GM12878 (cell line): ENCODE measurements at regions not wholly inside any gene's neighbourhood (a gene's known extent, or its start where the extent isn't known, plus 50 kb on each side); places are given as distances from the start of the nearest gene placed in this dataset.
A peak's percentile ranks its signal among the peaks of the same experiment; 100 is the strongest.

Experiments
- CTCF ChIP-seq, 3 experiments: IDR thresholded peaks in 2 of 3; conservative IDR thresholded peaks in 1 of 3; 2 replicates each; pipeline ENCODE4 v1.5.1; 2011; ENCODE audit warnings: low read depth in 3 of 3, low read length in 3 of 3, mild to moderate bottlenecking in 3 of 3, control low read depth in 2 of 3, moderate library complexity in 2 of 3, inconsistent platforms in 1 of 3, mixed read lengths in 1 of 3; ENCODE audit not compliant: control insufficient read depth in 2 of 3, insufficient read depth in 1 of 3; ENCODE audit errors: extremely low read depth in 1 of 3
- EP300 ChIP-seq, 2 experiments: fragments of 150-350 bp in 1 of 2; IDR thresholded peaks; 2 replicates each; pipeline ENCODE4 v1.6.1; 2011 to 2012; ENCODE audit warnings: low read depth in 2 of 2, low read length in 2 of 2, borderline replicate concordance in 1 of 2, improper control_type of control experiment in 1 of 2, inconsistent platforms in 1 of 2; ENCODE audit not compliant: control insufficient read depth in 1 of 2
- EZH2 ChIP-seq: IDR thresholded peaks from 2 replicates; pipeline ENCODE4 v1.6.1; 2012; ENCODE audit warnings: low read depth, mild to moderate bottlenecking, control low read depth, inconsistent platforms, low read length, borderline replicate concordance; ENCODE audit not compliant: control insufficient read depth
- FOXM1 ChIP-seq: IDR thresholded peaks from 2 replicates; pipeline ENCODE4 v1.6.1; 2012; ENCODE audit warnings: low read depth, mild to moderate bottlenecking, inconsistent platforms, low read length, moderate library complexity
- GABPA ChIP-seq: IDR thresholded peaks from 2 replicates; pipeline ENCODE4 v1.6.1; 2014; ENCODE audit warnings: antibody characterized with exemption, low read depth, mild to moderate bottlenecking, inconsistent platforms
- MXI1 ChIP-seq: fragments of 150-350 bp; IDR thresholded peaks from 2 replicates; pipeline ENCODE4 v1.6.1; 2011; ENCODE audit warnings: low read depth, mild to moderate bottlenecking, inconsistent platforms, low read length, improper control_type of control experiment
- NR2C2 ChIP-seq: IDR thresholded peaks from 2 replicates; pipeline ENCODE4 v1.6.1; 2011; ENCODE audit warnings: borderline replicate concordance, low read depth; ENCODE audit not compliant: control insufficient read depth, insufficient read length
- NRF1 ChIP-seq: conservative IDR thresholded peaks from 2 replicates; pipeline ENCODE4 v1.6.1; 2011; ENCODE audit warnings: mild to moderate bottlenecking, low read depth, low read length, improper control_type of control experiment
- POLR2A ChIP-seq: IDR thresholded peaks from 2 replicates; pipeline ENCODE4 v1.6.1; 2011; ENCODE audit warnings: low read depth, mild to moderate bottlenecking, low read length
- TF ChIP-seq, protein P1 (sequence below): fragments of 450-650 bp; IDR thresholded peaks from 2 replicates; pipeline ENCODE4 v1.6.1; 2017; ENCODE audit warnings: mild to moderate bottlenecking

GRCh38 chr2:12045864-12046291, 299.4 kb downstream of the LPIN1 start:
- TF ChIP-seq NRF1: no peak
- peak in 1 of 2 experiments; percentile 66; a peak in 2 of 4 replicates for TF ChIP-seq EP300 (IDR thresholded peaks at IDR 0.05; ENCODE audit: borderline replicate concordance in 1 of 2, control insufficient read depth in 1 of 2, low read depth in 2 of 2, low read length in 2 of 2)
- no peak for TF ChIP-seq CTCF (IDR thresholded peaks at IDR 0.05 in 2 of 3, conservative IDR thresholded peaks at IDR 0.05 in 1 of 3; ENCODE audit: control insufficient read depth in 2 of 3, extremely low read depth in 1 of 3, insufficient read depth in 1 of 3, low read depth in 3 of 3, low read length in 3 of 3)
- TF ChIP-seq POLR2A: no peak
- TF ChIP-seq MXI1: peak; percentile 66; the same call in 1 of the 2 replicates
- TF ChIP-seq EZH2: no peak
- peak; percentile 57; the same call in 1 of the 2 replicates for TF ChIP-seq GABPA
- TF ChIP-seq, protein P1, sequence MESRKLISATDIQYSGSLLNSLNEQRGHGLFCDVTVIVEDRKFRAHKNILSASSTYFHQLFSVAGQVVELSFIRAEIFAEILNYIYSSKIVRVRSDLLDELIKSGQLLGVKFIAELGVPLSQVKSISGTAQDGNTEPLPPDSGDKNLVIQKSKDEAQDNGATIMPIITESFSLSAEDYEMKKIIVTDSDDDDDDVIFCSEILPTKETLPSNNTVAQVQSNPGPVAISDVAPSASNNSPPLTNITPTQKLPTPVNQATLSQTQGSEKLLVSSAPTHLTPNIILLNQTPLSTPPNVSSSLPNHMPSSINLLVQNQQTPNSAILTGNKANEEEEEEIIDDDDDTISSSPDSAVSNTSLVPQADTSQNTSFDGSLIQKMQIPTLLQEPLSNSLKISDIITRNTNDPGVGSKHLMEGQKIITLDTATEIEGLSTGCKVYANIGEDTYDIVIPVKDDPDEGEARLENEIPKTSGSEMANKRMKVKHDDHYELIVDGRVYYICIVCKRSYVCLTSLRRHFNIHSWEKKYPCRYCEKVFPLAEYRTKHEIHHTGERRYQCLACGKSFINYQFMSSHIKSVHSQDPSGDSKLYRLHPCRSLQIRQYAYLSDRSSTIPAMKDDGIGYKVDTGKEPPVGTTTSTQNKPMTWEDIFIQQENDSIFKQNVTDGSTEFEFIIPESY: no peak
- TF ChIP-seq FOXM1: peak; percentile 82; the same call in 1 of the 2 replicates
- TF ChIP-seq NR2C2: no peak
